DND-41 (cell line): ENCODE measurements at regions not wholly inside any gene's neighbourhood (a gene's known extent, or its start where the extent isn't known, plus 50 kb on each side); places are given as distances from the start of the nearest gene placed in this dataset.

ENCODE experiments used
- CTCF ChIP-seq: IDR thresholded peaks from 2 replicates; pipeline ENCODE4 v1.5.1; 2012; ENCODE audit warnings: borderline replicate concordance, low read length, moderate library complexity, mild to moderate bottlenecking; ENCODE audit not compliant: poor library complexity, severe bottlenecking; ENCODE audit errors: extremely low read depth
- EZH2 ChIP-seq: IDR thresholded peaks from 3 replicates; pipeline ENCODE4 v1.6.1; 2012; ENCODE audit warnings: borderline replicate concordance, low read depth, mild to moderate bottlenecking, moderate library complexity, low read length, inconsistent platforms; ENCODE audit not compliant: severe bottlenecking

DNA sequence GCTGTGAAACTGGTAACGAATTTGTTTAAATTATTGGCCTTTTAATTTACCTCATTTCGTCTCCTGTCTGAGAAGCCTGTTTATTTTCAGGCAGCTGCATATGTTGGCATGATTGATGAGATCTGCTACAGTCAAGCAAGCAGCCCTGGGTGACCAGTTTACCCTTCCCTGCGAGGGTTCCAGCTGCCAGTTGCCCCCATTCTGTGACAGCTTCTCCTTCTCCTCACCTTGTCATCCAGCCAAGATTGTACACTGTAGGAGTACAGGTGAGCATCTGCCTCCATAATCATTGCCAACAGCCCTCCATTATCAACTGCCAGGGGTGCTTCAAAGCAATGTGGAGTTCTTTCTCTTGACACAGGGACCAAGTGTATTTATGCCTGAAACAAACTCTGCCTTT is 1979.9 kb upstream of the PRR20A start:
- TF ChIP-seq EZH2 (no peak), CTCF (no peak)
